ENCODE measurements at regions not wholly inside any gene's neighbourhood (a gene's known extent, or its start where the extent isn't known, plus 50 kb on each side); places are given as distances from the start of the nearest gene placed in this dataset.

GRCh38 chr2:240255165-240255491, 114.7 kb upstream of the OTOS start:
- no peak for TF ChIP-seq CTCF (IDR thresholded peaks at IDR 0.05; ENCODE audit: low read depth, low read length)
- no peak for DNase-seq (ENCODE audit: low read depth in 2 of 2)
- H3K4me3 ChIP-seq (replicated peaks in 1 of 2; ENCODE audit: low read depth in 2 of 2, low read length in 2 of 2), result no peak overlapping the region

- DNase-seq (ENCODE audit: low read depth in 2 of 2), result no peak
- H3K4me3 ChIP-seq (replicated peaks in 1 of 2; ENCODE audit: low read depth in 2 of 2, low read length in 2 of 2), result no peak overlapping the region
- TF ChIP-seq CTCF (IDR thresholded peaks at IDR 0.05; ENCODE audit: low read depth, low read length), result no peak
These were observed 115.6 kb upstream of the OTOS start for GRCh38 chr2:240255811-240256703.

GRCh38 chr2:240256704-240257637, 116.5 kb upstream of the OTOS start:
- no peak for TF ChIP-seq CTCF (IDR thresholded peaks at IDR 0.05; ENCODE audit: low read depth, low read length)
- H3K4me3 ChIP-seq (replicated peaks in 1 of 2; ENCODE audit: low read depth in 2 of 2, low read length in 2 of 2), result no peak overlapping the region
- no peak for DNase-seq (ENCODE audit: low read depth in 2 of 2)

GRCh38 chr2:240257940-240258580, 117.6 kb upstream of the OTOS start:
- no peak for DNase-seq (ENCODE audit: low read depth in 2 of 2)

GRCh38 chr2:240258685-240259084, 118.2 kb upstream of the OTOS start:
- H3K4me3 ChIP-seq (replicated peaks in 1 of 2; ENCODE audit: low read depth in 2 of 2, low read length in 2 of 2), result no peak overlapping the region
- TF ChIP-seq CTCF (IDR thresholded peaks at IDR 0.05; ENCODE audit: low read depth, low read length), result no peak

More at GRCh38 chr2:240257940-240258580, 117.6 kb upstream of the OTOS start:
- H3K4me3 ChIP-seq (replicated peaks in 1 of 2; ENCODE audit: low read depth in 2 of 2, low read length in 2 of 2), result no peak overlapping the region
- no peak for TF ChIP-seq CTCF (IDR thresholded peaks at IDR 0.05; ENCODE audit: low read depth, low read length)

GRCh38 chr2:240259201-240259923, 118.9 kb upstream of the OTOS start:
- TF ChIP-seq CTCF (IDR thresholded peaks at IDR 0.05; ENCODE audit: low read depth, low read length), result no peak
- H3K4me3 ChIP-seq (replicated peaks in 1 of 2; ENCODE audit: low read depth in 2 of 2, low read length in 2 of 2), result no peak overlapping the region
- peak in 1 of 2 donors; percentile 90 for DNase-seq (ENCODE audit: low read depth in 2 of 2)

More at GRCh38 chr2:240258685-240259084, 118.2 kb upstream of the OTOS start:
- DNase-seq (ENCODE audit: low read depth in 2 of 2), result no peak
